GM12891 (cell line): ENCODE measurements at regions not wholly inside any gene's neighbourhood (a gene's known extent, or its start where the extent isn't known, plus 50 kb on each side); places are given as distances from the start of the nearest gene placed in this dataset.

ENCODE experiments used
- POLR2A ChIP-seq: IDR thresholded peaks from 2 replicates; pipeline ENCODE4 v1.6.1; 2011; ENCODE audit warnings: low read depth, low read length, control low read depth
- POLR2AphosphoS5 ChIP-seq: IDR thresholded peaks from 2 replicates; pipeline ENCODE4 v1.6.1; 2011; ENCODE audit warnings: low read depth, low read length, control low read depth
- SPI1 ChIP-seq: IDR thresholded peaks from 2 replicates; pipeline ENCODE4 v1.6.1; 2011; ENCODE audit warnings: low read depth, low read length, control low read depth
- TAF1 ChIP-seq: IDR thresholded peaks from 2 replicates; pipeline ENCODE4 v1.6.1; 2011; ENCODE audit warnings: low read depth, low read length, control low read depth

DNA sequence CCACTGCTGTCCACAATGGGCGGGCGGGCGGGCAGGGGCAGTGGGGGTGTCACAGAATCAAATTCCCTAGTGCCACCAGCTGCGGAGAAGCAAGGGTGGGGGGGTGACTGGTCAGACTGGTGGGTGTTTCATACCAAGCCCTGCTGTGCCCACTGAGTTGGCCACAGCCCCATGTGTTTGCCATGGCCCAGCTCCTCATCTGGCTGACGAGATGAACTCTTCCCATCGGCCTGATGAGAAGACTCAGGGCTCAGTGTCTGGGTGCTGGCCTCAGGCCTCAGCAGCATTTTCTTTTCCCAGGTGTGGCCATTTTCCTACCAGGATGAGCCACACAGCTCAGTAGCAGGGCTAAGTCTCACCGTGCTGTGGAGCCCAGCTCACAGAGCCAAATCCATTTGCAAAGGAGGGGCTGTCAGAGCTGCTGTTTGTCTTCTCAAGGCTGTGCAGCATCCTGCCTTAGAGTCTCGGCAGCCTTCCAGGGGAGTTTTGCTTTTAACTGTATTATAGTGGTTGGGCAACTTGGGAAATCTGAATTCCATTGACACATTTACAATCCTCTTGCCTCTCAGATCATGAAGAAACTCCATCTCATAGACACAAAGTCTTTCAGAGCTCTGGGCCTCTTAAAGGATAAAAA is 176.8 kb downstream of the ABHD5 start:
- no peak for TF ChIP-seq POLR2A
- no peak for TF ChIP-seq TAF1
- TF ChIP-seq POLR2AphosphoS5, result no peak
- no peak for TF ChIP-seq SPI1
